HepG2 (cell line): ENCODE measurements at regions not wholly inside any gene's neighbourhood (a gene's known extent, or its start where the extent isn't known, plus 50 kb on each side); places are given as distances from the start of the nearest gene placed in this dataset.

Source experiments
- FUBP1 ChIP-seq: sonication (generic); formaldehyde crosslinking; IDR thresholded peaks from 2 replicates; pipeline ENCODE4 v1.5.1; 2020; ENCODE audit warnings: missing genetic modification reagents, mild to moderate bottlenecking, borderline replicate concordance
- GATA4 ChIP-seq: sonication (generic); IDR thresholded peaks from 2 replicates; pipeline ENCODE4 v1.6.1; 2016; ENCODE audit warnings: antibody characterized with exemption, low read depth, borderline replicate concordance
- GLI4 ChIP-seq: sonication (generic); formaldehyde crosslinking; IDR thresholded peaks from 2 replicates; pipeline ENCODE4 v1.5.1; 2020; ENCODE audit warnings: missing genetic modification reagents, mild to moderate bottlenecking, moderate library complexity, borderline replicate concordance
- GPN1 ChIP-seq: sonication (generic); formaldehyde crosslinking; IDR thresholded peaks from 2 replicates; pipeline ENCODE4 v1.5.1; 2020; ENCODE audit warnings: missing genetic modification reagents, borderline replicate concordance
- HHEX ChIP-seq: IDR thresholded peaks from 2 replicates; pipeline ENCODE4 v1.6.1; 2016; ENCODE audit warnings: control low read depth
- IRF9 ChIP-seq: sonication (generic); formaldehyde crosslinking; IDR thresholded peaks from 2 replicates; pipeline ENCODE4 v1.8.0; 2022; ENCODE audit warnings: missing genetic modification reagents, mild to moderate bottlenecking, borderline replicate concordance
- PAF1 ChIP-seq: IDR thresholded peaks from 2 replicates; pipeline ENCODE4 v1.6.1; 2016; ENCODE audit warnings: missing genetic modification reagents, missing compliant biosample characterization
- RNF219 ChIP-seq: sonication (generic); formaldehyde crosslinking; IDR thresholded peaks from 2 replicates; pipeline ENCODE4 v1.5.0; 2020; ENCODE audit warnings: mild to moderate bottlenecking, missing genetic modification reagents
- SUZ12 ChIP-seq: fragments of 150-350 bp; IDR thresholded peaks from 2 replicates; pipeline ENCODE4 v1.6.1; 2014; ENCODE audit warnings: low read depth, low read length
- ZBTB2 ChIP-seq: sonication (generic); formaldehyde crosslinking; IDR thresholded peaks from 2 replicates; pipeline ENCODE4 v1.8.0; 2022; ENCODE audit warnings: low read depth, missing genetic modification reagents
- ZNF501 ChIP-seq: sonication (generic); formaldehyde crosslinking; IDR thresholded peaks from 2 replicates; pipeline ENCODE4 v1.5.1; 2020; ENCODE audit warnings: mild to moderate bottlenecking, moderate library complexity, missing genetic modification reagents

- TF ChIP-seq GATA4 = no peak
- no peak for TF ChIP-seq GLI4 (CRISPR knock-in tag)
- no peak for TF ChIP-seq SUZ12
- no peak for TF ChIP-seq IRF9
- no peak for TF ChIP-seq ZNF501 (CRISPR knock-in tag)
- no peak for TF ChIP-seq FUBP1 (CRISPR knock-in tag)
- TF ChIP-seq RNF219 (CRISPR knock-in tag) = no peak
- no peak for TF ChIP-seq ZBTB2 (CRISPR knock-in tag)
- no peak for TF ChIP-seq GPN1
- TF ChIP-seq HHEX = no peak
- no peak for TF ChIP-seq PAF1 (CRISPR knock-in tag)
Observed at GRCh38 chr10:8312781-8313180, 258.3 kb downstream of the GATA3 start.
